H1 (cell line): ENCODE measurements at regions not wholly inside any gene's neighbourhood (a gene's known extent, or its start where the extent isn't known, plus 50 kb on each side); places are given as distances from the start of the nearest gene placed in this dataset.

Experiments used
- CTCF ChIA-PET: fragments of 300-600 bp; sonication (Branson Sonifier 250); formaldehyde crosslinking; loops from one replicate; lab custom pipeline; 2021; ENCODE audit not compliant: partially characterized antibody; lab: Charles Lee
- POLR2A ChIA-PET: fragments of 300-600 bp; sonication (Branson Sonifier 250); formaldehyde crosslinking; loops from one replicate; lab custom pipeline; 2021; ENCODE audit warnings: inconsistent platforms; ENCODE audit not compliant: partially characterized antibody; lab: Charles Lee
- DNase-seq, 2 experiments: peaks; one replicate each; pipeline versions ENCODE4 v3.0.0 to v3.0.0-alpha.2; 2010 to 2022; ENCODE audit warnings: low spot score in 2 of 2, low read depth in 1 of 2, mixed read lengths in 1 of 2
- FAIRE-seq: peaks from 2 replicates; lab custom pipeline; 2011; peaks lifted over from hg19 to GRCh38; lab: Jason Lieb, UNC
- H2AFZ ChIP-seq: 2 replicates; pipeline ENCODE4 v1.8.1; 2012; ENCODE audit warnings: low read length, inconsistent platforms
- H2AK5ac ChIP-seq: 2 replicates; pipeline ENCODE4 v1.6.1; 2013; ENCODE audit warnings: low read depth, low read length
- H2BK120ac ChIP-seq: replicated peaks from 2 replicates; pipeline ENCODE3; 2013; ENCODE audit warnings: low read depth, low read length, inconsistent platforms
- H2BK12ac ChIP-seq: 2 replicates; pipeline ENCODE4 v1.6.1; 2013; ENCODE audit warnings: low read depth, low read length
- H2BK15ac ChIP-seq: 2 replicates; pipeline ENCODE4 v1.6.1; 2013; ENCODE audit warnings: low read length
- H2BK20ac ChIP-seq: 2 replicates; pipeline ENCODE4 v1.6.1; 2013; ENCODE audit warnings: low read length
- H2BK5ac ChIP-seq: 2 replicates; pipeline ENCODE4 v1.6.1; 2013; ENCODE audit warnings: low read depth, low read length
- H3K14ac ChIP-seq: 2 replicates; pipeline ENCODE4 v1.6.1; 2013; ENCODE audit warnings: inconsistent platforms; ENCODE audit not compliant: insufficient read length
- H3K18ac ChIP-seq: 2 replicates; pipeline ENCODE4 v1.6.1; 2013; ENCODE audit warnings: low read length; ENCODE audit errors: extremely low read depth
- H3K23ac ChIP-seq: 2 replicates; pipeline ENCODE4 v1.6.1; 2013; ENCODE audit warnings: inconsistent platforms; ENCODE audit not compliant: insufficient read length
- H3K23me2 ChIP-seq: 2 replicates; pipeline ENCODE4 v1.6.1; 2013; ENCODE audit warnings: low read depth, low read length
- H3K27ac ChIP-seq: 2 replicates; pipeline ENCODE4 v1.6.1; 2011; ENCODE audit warnings: low read depth, low read length, inconsistent platforms
- H3K27me3 ChIP-seq, 4 experiments: replicated peaks in 1 of 4; 1 replicate in 1 of 4; 2 replicates in 3 of 4; pipeline versions ENCODE4 v1.6.1 to v1.8.1; 2011 to 2013; ENCODE audit warnings: low read length in 3 of 4, mild to moderate bottlenecking in 3 of 4, inconsistent platforms in 2 of 4, mixed read lengths in 2 of 4, moderate library complexity in 1 of 4; ENCODE audit not compliant: control insufficient read depth in 3 of 4, insufficient read depth in 3 of 4; ENCODE audit errors: extremely low read depth in 1 of 4
- H3K36me3 ChIP-seq, 4 experiments: 2 replicates each; pipeline versions ENCODE4 v1.6.1 to v1.8.1; 2011 to 2013; ENCODE audit warnings: mild to moderate bottlenecking in 4 of 4, low read length in 3 of 4, moderate library complexity in 2 of 4, control low read depth in 1 of 4, inconsistent platforms in 1 of 4; ENCODE audit not compliant: insufficient read depth in 4 of 4, control insufficient read depth in 2 of 4
- H3K4ac ChIP-seq: replicated peaks from 2 replicates; pipeline ENCODE3; 2013; ENCODE audit warnings: low read length, low read depth, mixed read lengths, inconsistent platforms; ENCODE audit not compliant: insufficient read length
- H3K4me1 ChIP-seq, 4 experiments: replicated peaks in 1 of 4; 1 replicate in 1 of 4; 2 replicates in 3 of 4; pipeline versions ENCODE4 v1.6.1 to v1.8.1; 2011 to 2013; ENCODE audit warnings: low read length in 3 of 4, inconsistent platforms in 2 of 4, mixed read lengths in 1 of 4; ENCODE audit not compliant: insufficient read depth in 4 of 4, control insufficient read depth in 3 of 4
- H3K4me2 ChIP-seq, 2 experiments: 2 replicates each; pipeline versions ENCODE4 v1.6.1 to v1.8.1; 2011 to 2013; ENCODE audit warnings: low read depth in 2 of 2, low read length in 2 of 2, control low read depth in 1 of 2, inconsistent platforms in 1 of 2, mild to moderate bottlenecking in 1 of 2; ENCODE audit not compliant: insufficient read depth in 1 of 2
- H3K4me3 ChIP-seq, 4 experiments: fragments of 200-600, 300-600 bp in 1 of 4; sonication (generic), shearing (Covaris generic), sonication (Bioruptor Twin) in 1 of 4; 2 replicates each; pipeline versions ENCODE4 v1.5.1 to v1.8.1; 2011 to 2016; ENCODE audit warnings: low read length in 4 of 4, low read depth in 3 of 4, control low read depth in 2 of 4, inconsistent platforms in 2 of 4, mild to moderate bottlenecking in 2 of 4, mixed read lengths in 1 of 4, moderate library complexity in 1 of 4; ENCODE audit not compliant: insufficient read depth in 2 of 4; ENCODE audit errors: extremely low read depth in 1 of 4
- H3K56ac ChIP-seq: replicated peaks from 2 replicates; pipeline ENCODE3; 2013; ENCODE audit warnings: low read depth, mild to moderate bottlenecking, mixed read lengths, low read length, inconsistent platforms; ENCODE audit not compliant: insufficient read length
- H3K79me1 ChIP-seq: 2 replicates; pipeline ENCODE4 v1.6.1; 2013; ENCODE audit warnings: low read depth, low read length, control low read depth
- H3K79me2 ChIP-seq, 2 experiments: 2 replicates each; pipeline versions ENCODE4 v1.6.1 to v1.8.1; 2012 to 2013; ENCODE audit warnings: low read length in 2 of 2, mild to moderate bottlenecking in 2 of 2, inconsistent platforms in 1 of 2; ENCODE audit not compliant: insufficient read depth in 2 of 2, control insufficient read depth in 1 of 2
- H3K9ac ChIP-seq, 4 experiments: replicated peaks in 1 of 4; 1 replicate in 1 of 4; 2 replicates in 3 of 4; pipeline versions ENCODE4 v1.6.1 to v1.8.1; 2011 to 2013; ENCODE audit warnings: low read depth in 3 of 4, low read length in 3 of 4, control low read depth in 2 of 4, mild to moderate bottlenecking in 2 of 4, moderate library complexity in 2 of 4, inconsistent platforms in 1 of 4; ENCODE audit errors: extremely low read depth in 1 of 4
- H3K9me3 ChIP-seq, 2 experiments: 2 replicates each; pipeline versions ENCODE4 v1.6.1 to v1.8.1; 2012 to 2013; ENCODE audit warnings: mild to moderate bottlenecking in 2 of 2, moderate library complexity in 2 of 2, control low read depth in 1 of 2, inconsistent platforms in 1 of 2, low read depth in 1 of 2, low read length in 1 of 2, mixed read lengths in 1 of 2; ENCODE audit not compliant: insufficient read depth in 2 of 2
- H4K20me1 ChIP-seq, 2 experiments: replicated peaks in 1 of 2; 2 replicates each; pipeline versions ENCODE3 to v1.8.1; 2011 to 2013; ENCODE audit warnings: inconsistent platforms in 2 of 2, low read length in 2 of 2, mild to moderate bottlenecking in 1 of 2; ENCODE audit not compliant: insufficient read depth in 2 of 2, control insufficient read depth in 1 of 2
- H4K5ac ChIP-seq: 2 replicates; pipeline ENCODE4 v1.6.1; 2013; ENCODE audit warnings: low read length, low read depth, mixed read lengths, inconsistent platforms; ENCODE audit not compliant: insufficient read length
- H4K8ac ChIP-seq: 2 replicates; pipeline ENCODE4 v1.8.0; 2013; ENCODE audit warnings: mild to moderate bottlenecking, moderate library complexity, low read length, inconsistent platforms; ENCODE audit not compliant: insufficient read depth; ENCODE audit errors: extremely low read depth
- H4K91ac ChIP-seq: replicated peaks from 2 replicates; pipeline ENCODE3; 2013; ENCODE audit warnings: low read length, mixed read lengths, inconsistent platforms; ENCODE audit not compliant: insufficient read length
- BACH1 ChIP-seq: IDR thresholded peaks from 2 replicates; pipeline ENCODE4 v1.6.1; 2012; ENCODE audit warnings: low read length, improper control_type of control experiment
- BRCA1 ChIP-seq: IDR thresholded peaks from 2 replicates; pipeline ENCODE4 v1.6.1; 2012; ENCODE audit warnings: low read depth, low read length, improper control_type of control experiment
- CHD2 ChIP-seq: IDR thresholded peaks from 2 replicates; pipeline ENCODE4 v1.6.1; 2012; ENCODE audit warnings: low read length, improper control_type of control experiment
- CTBP2 ChIP-seq: IDR thresholded peaks from 2 replicates; pipeline ENCODE4 v1.7.0; 2011; ENCODE audit warnings: borderline replicate concordance, mild to moderate bottlenecking, moderate library complexity, mixed read lengths, low read length; ENCODE audit not compliant: insufficient read depth, insufficient read length
- HDAC2 ChIP-seq, 2 experiments: fragments of 300-600 bp in 1 of 2; sonication (generic) in 1 of 2; IDR thresholded peaks; 2 replicates each; pipeline ENCODE4 v1.6.1; 2011 to 2012; ENCODE audit warnings: low read depth in 2 of 2, low read length in 2 of 2, mild to moderate bottlenecking in 2 of 2, moderate library complexity in 2 of 2, borderline replicate concordance in 1 of 2, inconsistent platforms in 1 of 2
- NANOG ChIP-seq: IDR thresholded peaks from 2 replicates; pipeline ENCODE4 v1.6.1; 2011; ENCODE audit warnings: low read length, low read depth, mild to moderate bottlenecking, inconsistent platforms; ENCODE audit not compliant: insufficient read depth, poor library complexity, severe bottlenecking
- POLR2A ChIP-seq, 2 experiments: IDR thresholded peaks; 1 replicate in 1 of 2; 2 replicates in 1 of 2; pipeline ENCODE4 v1.6.1; 2011; ENCODE audit warnings: low read depth in 2 of 2, low read length in 2 of 2, mild to moderate bottlenecking in 2 of 2; ENCODE audit errors: control extremely low read depth in 1 of 2
- POU5F1 ChIP-seq: IDR thresholded peaks from 2 replicates; pipeline ENCODE4 v1.6.1; 2011; ENCODE audit warnings: low read depth, mild to moderate bottlenecking, low read length, moderate library complexity
- RBBP5 ChIP-seq: IDR thresholded peaks from 2 replicates; pipeline ENCODE4 v1.7.1; 2012; ENCODE audit warnings: low read depth, mild to moderate bottlenecking, inconsistent platforms, low read length, moderate library complexity, borderline replicate concordance
- RXRA ChIP-seq: IDR thresholded peaks from 2 replicates; pipeline ENCODE4 v1.6.1; 2011; ENCODE audit warnings: low read depth, mild to moderate bottlenecking, low read length, moderate library complexity; ENCODE audit not compliant: insufficient read depth
- SIN3A ChIP-seq, 2 experiments: IDR thresholded peaks in 1 of 2; conservative IDR thresholded peaks in 1 of 2; 2 replicates each; pipeline ENCODE4 v1.6.1; 2011 to 2012; ENCODE audit warnings: low read length in 2 of 2, improper control_type of control experiment in 1 of 2, low read depth in 1 of 2, mild to moderate bottlenecking in 1 of 2
- SIRT6 ChIP-seq: IDR thresholded peaks from one replicate; pipeline ENCODE4 v1.7.1; 2012; ENCODE audit warnings: low read length, inconsistent platforms
- SIX5 ChIP-seq: IDR thresholded peaks from 2 replicates; pipeline ENCODE4 v1.6.1; 2011; ENCODE audit warnings: mild to moderate bottlenecking, low read depth, low read length
- SP1 ChIP-seq: IDR thresholded peaks from 2 replicates; pipeline ENCODE4 v1.6.1; 2011; ENCODE audit warnings: low read depth, low read length
- SRF ChIP-seq: IDR thresholded peaks from 2 replicates; pipeline ENCODE4 v1.6.1; 2011; ENCODE audit warnings: mild to moderate bottlenecking, low read depth, low read length, moderate library complexity
- ZNF274 ChIP-seq: IDR thresholded peaks from 2 replicates; pipeline ENCODE4 v1.7.0; 2012; ENCODE audit warnings: low read length, borderline replicate concordance; ENCODE audit errors: extremely low read depth
- WGBS, 2 experiments: shearing (Covaris generic) in 1 of 2; methylation state at CpG; one replicate each; pipeline versions ENCODE4 v1.1.6 to v1.1.7; 2013 to 2015; ENCODE audit warnings: low lambda C conversion rate in 2 of 2, mixed read lengths in 2 of 2, inconsistent platforms in 1 of 2, low coverage in 1 of 2, missing lambda C conversion rate in 1 of 2; ENCODE audit not compliant: insufficient replicate concordance in 2 of 2, insufficient coverage in 1 of 2, insufficient read length in 1 of 2; ENCODE audit errors: extremely low coverage in 1 of 2, missing lambda C conversion rate in 1 of 2; 5-methylcytosine and 5-hydroxymethylcytosine counted together

DNA sequence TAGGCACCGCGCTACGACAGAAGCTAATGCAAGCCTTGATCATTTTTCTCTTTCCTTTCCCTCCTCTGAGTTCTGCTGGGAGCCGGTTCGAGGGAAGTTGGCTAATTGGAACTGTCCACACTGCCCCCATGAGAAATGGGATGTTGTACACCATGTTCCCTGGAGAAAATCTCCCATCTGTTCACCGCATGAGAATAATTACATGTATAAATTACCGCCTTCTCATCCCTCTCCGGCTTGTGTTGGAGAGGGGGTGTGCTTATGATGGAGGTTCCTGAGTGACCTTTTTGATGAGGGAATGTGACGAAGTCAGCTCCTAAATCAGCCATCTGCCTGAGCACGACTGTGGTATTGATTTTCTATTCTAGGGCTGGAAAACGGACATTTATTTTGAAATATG lies 320.2 kb upstream of the SULF2 start:
- Histone ChIP-seq H2AK5ac (no peak overlapping the region), H3K4me1 (no peaks in the 10 kb centered on the region), H3K79me1 (no peaks in the 10 kb centered on the region), H4K91ac (no peak overlapping the region), H3K23ac (no peak overlapping the region), H3K27me3 (no peaks in the 10 kb centered on the region), H3K18ac (no peak overlapping the region), H3K9ac (no peak overlapping the region), H3K14ac (no peak overlapping the region), H3K4ac (no peak overlapping the region), H3K9me3 (peaks cover 0 to 9% of the 10 kb centered on the region in 2 experiments; a peak in 2 of 4 replicates), H3K4me3 (no peak overlapping the region), H2AFZ (no peak overlapping the region), H3K4me2 (no peak overlapping the region), H3K56ac (no peak overlapping the region), H4K20me1 (no peaks in the 10 kb centered on the region), H4K5ac (no peak overlapping the region), H3K36me3 (no peaks in the 10 kb centered on the region), H3K23me2 (0 out of 2 replicates have a peak, but pooled peaks cover 2% of the 10 kb centered on the region), H2BK5ac (no peak overlapping the region), H4K8ac (no peak overlapping the region), H3K27ac (no peak overlapping the region), H2BK15ac (no peak overlapping the region), H2BK20ac (no peak overlapping the region), H2BK120ac (no peak overlapping the region), H2BK12ac (no peak overlapping the region), H3K79me2 (no peaks in the 10 kb centered on the region)
- no peak for FAIRE-seq
- ChIA-PET CTCF (interaction anchor here (1.4 kb wide), 1 partner anchor 320 kb away, joined by 3 read pairs; the partner anchor contains the start of gene SULF2), POLR2A (no interaction called here)
- DNase-seq = no peak
- WGBS, 2 experiments = 95% methylated on average over 11 of the region's 11 CpGs; no CpG with 5 or more reads in 1 of the 2 experiments
- no peak for TF ChIP-seq SIRT6
- no peak for TF ChIP-seq SRF
- TF ChIP-seq POU5F1 = no peak
- TF ChIP-seq BACH1 = no peak
- TF ChIP-seq SIX5 = no peak
- TF ChIP-seq POLR2A (IDR thresholded peaks at IDR 0.05; ENCODE audit: control extremely low read depth in 1 of 2, low read depth in 2 of 2, low read length in 2 of 2) = no peak
- no peak for TF ChIP-seq RXRA
- no peak for TF ChIP-seq SIN3A (conservative IDR thresholded peaks at IDR 0.05 in 1 of 2, IDR thresholded peaks at IDR 0.05 in 1 of 2; ENCODE audit: low read depth in 1 of 2, low read length in 2 of 2)
- TF ChIP-seq ZNF274 = no peak
- TF ChIP-seq RBBP5 = no peak
- TF ChIP-seq CTBP2 = no peak
- TF ChIP-seq CHD2 = no peak
- no peak for TF ChIP-seq SP1
- TF ChIP-seq NANOG = no peak
- TF ChIP-seq BRCA1 = no peak
- TF ChIP-seq HDAC2 (IDR thresholded peaks at IDR 0.05; ENCODE audit: borderline replicate concordance in 1 of 2, low read depth in 2 of 2, low read length in 2 of 2) = no peak
